ENCODE measurements at regions not wholly inside any gene's neighbourhood (a gene's known extent, or its start where the extent isn't known, plus 50 kb on each side); places are given as distances from the start of the nearest gene placed in this dataset.

- H3K4me3 ChIP-seq (ENCODE audit: low read length): no peak overlapping the region
- peak overlapping the region; percentile 79 for H3K27ac ChIP-seq (ENCODE audit: low read length)
- no peaks in the 10 kb centered on the region for H3K27me3 ChIP-seq (ENCODE audit: low read length)
- POLR2A ChIA-PET (ENCODE audit: unreplicated experiment): interaction anchor here (0.6 kb wide), 1 partner anchor 78 kb away, joined by 3 read pairs; no protein-coding TSS in a partner anchor
- CTCF ChIA-PET: interaction anchor here (1.1 kb wide), 1 partner anchor 148 kb away, joined by 4 read pairs; the partner anchor contains the start of gene SPRY4
- TF ChIP-seq EZH2 (IDR thresholded peaks at IDR 0.05; ENCODE audit: low read length, unreplicated experiment): no peak
- no peak for TF ChIP-seq EZH2phosphoT487 (IDR thresholded peaks at IDR 0.05; ENCODE audit: borderline replicate concordance, low read length)
- TF ChIP-seq CTCF (conservative IDR thresholded peaks at IDR 0.05; ENCODE audit: low read depth, low read length): no peak
- DNase-seq (peak; percentile 89), ATAC-seq (peak; percentile 96)
- no peaks in the 10 kb centered on the region for H4K20me1 ChIP-seq (ENCODE audit: low read length)
- peaks cover 27% of the 10 kb centered on the region for H3K4me1 ChIP-seq (ENCODE audit: insufficient read depth, low read length)
- no peaks in the 10 kb centered on the region for H3K9me2 ChIP-seq (replicated peaks; ENCODE audit: low read length)
- H2AFZ ChIP-seq (ENCODE audit: low read length): no peak overlapping the region
- no TSS peak for BruUV-seq (replicated peaks)
- intact Hi-C loops (cut with micrococcal nuclease): loop anchor here (10.0 kb wide), 1 partner anchor 72 kb away; no protein-coding TSS in a partner anchor
- peak overlapping the region; percentile 31 for H3K9ac ChIP-seq (ENCODE audit: low read length)
- H3K79me2 ChIP-seq (ENCODE audit: low read length): no peaks in the 10 kb centered on the region
- no peaks in the 10 kb centered on the region for H3F3A ChIP-seq (ENCODE audit: low read length, unreplicated experiment)
- no peaks in the 10 kb centered on the region for H3K36me3 ChIP-seq (ENCODE audit: low read depth, low read length)
- H3K9me3 ChIP-seq (ENCODE audit: low read length): no peaks in the 10 kb centered on the region
- H3K4me2 ChIP-seq (ENCODE audit: low read length): peak overlapping the region; percentile 58
Observed at GRCh38 chr5:142472306-142472951, 147.6 kb upstream of the SPRY4 start.

GRCh38 chr5:142466195-142466971 is 141.6 kb upstream of the SPRY4 start:
- no peaks in the 10 kb centered on the region for H3K4me1 ChIP-seq (ENCODE audit: insufficient read depth, low read length)
- no peaks in the 10 kb centered on the region for H3K9me2 ChIP-seq (replicated peaks; ENCODE audit: low read length)
- no peak overlapping the region for H3K27ac ChIP-seq (ENCODE audit: low read length)
- H3F3A ChIP-seq (ENCODE audit: low read length, unreplicated experiment): no peaks in the 10 kb centered on the region
- H3K36me3 ChIP-seq (ENCODE audit: low read depth, low read length): no peaks in the 10 kb centered on the region
- CTCF ChIA-PET: no interaction called here
- H3K9me3 ChIP-seq (ENCODE audit: low read length): no peaks in the 10 kb centered on the region
- no peaks in the 10 kb centered on the region for H3K79me2 ChIP-seq (ENCODE audit: low read length)
- POLR2A ChIA-PET (ENCODE audit: unreplicated experiment): interaction anchor here (0.5 kb wide), 1 partner anchor 357 kb away, joined by 4 read pairs; no protein-coding TSS in a partner anchor
- H2AFZ ChIP-seq (ENCODE audit: low read length): no peak overlapping the region
- no peak overlapping the region for H3K9ac ChIP-seq (ENCODE audit: low read length)
- no peak overlapping the region for H3K4me2 ChIP-seq (ENCODE audit: low read length)
- no peak for ATAC-seq
- H3K4me3 ChIP-seq (ENCODE audit: low read length): no peak overlapping the region
- no peak for DNase-seq
- H4K20me1 ChIP-seq (ENCODE audit: low read length): no peaks in the 10 kb centered on the region
- BruUV-seq (replicated peaks): no TSS peak
- H3K27me3 ChIP-seq (ENCODE audit: low read length): no peaks in the 10 kb centered on the region
- TF ChIP-seq CTCF (conservative IDR thresholded peaks at IDR 0.05; ENCODE audit: low read depth, low read length) (no peak), EZH2 (IDR thresholded peaks at IDR 0.05; ENCODE audit: low read length, unreplicated experiment) (no peak), EZH2phosphoT487 (IDR thresholded peaks at IDR 0.05; ENCODE audit: borderline replicate concordance, low read length) (no peak)
- intact Hi-C loops (cut with micrococcal nuclease): no loop called here

DNA sequence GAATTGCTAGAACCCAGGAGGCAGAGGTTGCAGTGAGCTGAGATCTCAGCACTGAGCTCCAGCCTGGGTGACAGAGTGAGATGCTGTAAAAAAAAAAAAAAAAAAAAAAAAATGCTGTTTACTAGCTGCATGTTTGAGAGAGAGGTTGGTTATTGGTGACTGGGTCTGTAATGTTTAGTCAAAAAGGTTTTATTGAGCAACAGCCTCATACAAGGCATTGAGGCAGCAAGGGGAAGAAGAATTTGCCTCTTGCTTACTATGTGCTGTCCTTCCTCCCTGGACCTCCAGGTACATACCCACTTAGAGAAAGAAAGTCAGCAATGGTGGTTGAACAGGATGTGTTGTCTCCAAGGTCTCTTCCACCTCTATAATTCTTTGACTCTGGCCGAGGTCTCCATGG is 140.7 kb upstream of the SPRY4 start:
- TF ChIP-seq CTCF (conservative IDR thresholded peaks at IDR 0.05; ENCODE audit: low read depth, low read length) (no peak), EZH2phosphoT487 (IDR thresholded peaks at IDR 0.05; ENCODE audit: borderline replicate concordance, low read length) (no peak)
- Histone ChIP-seq H3F3A (ENCODE audit: low read length, unreplicated experiment) (no peaks in the 10 kb centered on the region), H3K9me3 (ENCODE audit: low read length) (no peaks in the 10 kb centered on the region), H3K36me3 (ENCODE audit: low read depth, low read length) (no peaks in the 10 kb centered on the region), H3K79me2 (ENCODE audit: low read length) (no peaks in the 10 kb centered on the region), H4K20me1 (ENCODE audit: low read length) (no peaks in the 10 kb centered on the region), H3K27me3 (ENCODE audit: low read length) (no peaks in the 10 kb centered on the region), H3K4me1 (ENCODE audit: insufficient read depth, low read length) (no peaks in the 10 kb centered on the region), H3K9me2 (replicated peaks; ENCODE audit: low read length) (no peaks in the 10 kb centered on the region), H2AFZ (ENCODE audit: low read length) (no peak overlapping the region), H3K4me3 (ENCODE audit: low read length) (no peak overlapping the region), H3K9ac (ENCODE audit: low read length) (no peak overlapping the region), H3K27ac (ENCODE audit: low read length) (no peak overlapping the region), H3K4me2 (ENCODE audit: low read length) (no peak overlapping the region)
- intact Hi-C loops (cut with micrococcal nuclease): no loop called here
- no TSS peak for BruUV-seq (replicated peaks)
- ChIA-PET CTCF (no interaction called here), POLR2A (ENCODE audit: unreplicated experiment) (no interaction called here)
- DNase-seq: no peak
- ATAC-seq: no peak

Measured in PC-3 (cell line).